ENCODE measurements at regions not wholly inside any gene's neighbourhood (a gene's known extent, or its start where the extent isn't known, plus 50 kb on each side); places are given as distances from the start of the nearest gene placed in this dataset.

GRCh38 chr7:15937571-15937970 lies 251.1 kb upstream of the MEOX2 start:
- ATAC-seq (ENCODE audit: low FRiP score) (no peak), DNase-seq (ENCODE audit: low spot score) (no peak)
- no peak for TF ChIP-seq CTCF (IDR thresholded peaks at IDR 0.05)

DNA sequence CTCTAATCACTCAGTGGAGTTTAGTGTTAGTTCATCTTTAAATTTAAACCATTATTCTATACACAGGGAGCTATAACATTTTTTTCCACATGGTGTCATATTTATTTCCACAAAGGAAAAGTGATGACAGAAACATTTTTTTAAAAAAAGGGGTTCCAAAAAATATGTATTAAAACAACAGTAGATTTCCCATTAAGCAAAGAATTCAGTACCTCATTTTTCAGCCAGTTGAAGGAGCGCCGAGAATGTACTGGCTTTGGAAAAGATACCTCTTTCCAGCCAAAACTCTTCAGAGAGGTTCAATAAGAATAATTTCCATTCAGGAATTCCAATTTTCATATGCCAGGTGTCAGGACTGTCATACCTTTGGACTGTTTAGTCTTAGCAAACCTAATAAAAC lies 250.5 kb upstream of the MEOX2 start:
- no peak for TF ChIP-seq CTCF (IDR thresholded peaks at IDR 0.05)
- ATAC-seq (ENCODE audit: low FRiP score), result no peak
- no peak for DNase-seq (ENCODE audit: low spot score)

DNA sequence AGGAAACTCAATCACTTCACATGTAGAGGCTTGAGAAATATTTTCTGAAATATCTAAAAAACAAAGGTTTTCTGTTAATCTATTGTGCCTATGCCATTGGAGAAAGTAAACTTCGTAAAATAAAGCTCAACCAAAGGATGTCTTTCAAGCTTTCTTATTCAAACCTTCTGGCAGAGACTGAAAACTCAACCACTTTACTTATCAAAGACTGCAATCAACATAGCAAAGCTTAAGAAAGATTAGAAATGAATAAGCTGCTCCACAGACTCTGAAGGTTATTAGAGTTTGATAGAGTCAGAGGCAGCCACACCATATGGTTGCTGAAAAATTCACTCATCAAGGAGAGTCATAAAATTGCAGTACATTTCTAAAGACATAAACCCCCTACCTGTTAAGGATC lies 245.8 kb upstream of the MEOX2 start:
- ATAC-seq (ENCODE audit: low FRiP score), result no peak
- TF ChIP-seq CTCF (IDR thresholded peaks at IDR 0.05), result no peak
- no peak for DNase-seq (ENCODE audit: low spot score)

DNA sequence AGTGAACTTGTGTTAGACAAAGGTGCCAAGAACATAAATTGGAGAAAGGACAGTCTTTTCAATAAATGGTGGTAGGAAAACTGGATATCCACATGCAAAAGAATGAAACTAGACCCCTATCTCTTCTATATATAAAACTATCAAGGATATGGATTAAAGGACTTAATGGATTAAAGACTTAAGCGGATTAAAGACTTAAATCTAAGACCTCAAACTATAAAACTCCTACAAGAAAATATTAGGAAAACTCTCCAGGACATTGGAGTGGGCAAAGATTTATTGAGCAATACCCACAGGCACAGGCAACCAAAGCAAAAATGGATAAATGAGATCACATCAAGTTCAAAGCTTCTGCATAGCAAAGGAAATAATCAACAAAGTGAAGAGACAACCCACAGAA lies 242.9 kb upstream of the MEOX2 start:
- no peak for TF ChIP-seq CTCF (IDR thresholded peaks at IDR 0.05)
- ATAC-seq (ENCODE audit: low FRiP score) (no peak), DNase-seq (ENCODE audit: low spot score) (no peak)

- no peak for TF ChIP-seq CTCF (IDR thresholded peaks at IDR 0.05)
- DNase-seq (ENCODE audit: low spot score) (no peak), ATAC-seq (ENCODE audit: low FRiP score) (no peak)
Measured at GRCh38 chr7:15925608-15926007, 239.1 kb upstream of the MEOX2 start.

- DNase-seq (ENCODE audit: low spot score) (no peak), ATAC-seq (ENCODE audit: low FRiP score) (no peak)
- TF ChIP-seq CTCF (IDR thresholded peaks at IDR 0.05), result no peak
Measured at GRCh38 chr7:15924910-15925309, 238.4 kb upstream of the MEOX2 start.

DNA sequence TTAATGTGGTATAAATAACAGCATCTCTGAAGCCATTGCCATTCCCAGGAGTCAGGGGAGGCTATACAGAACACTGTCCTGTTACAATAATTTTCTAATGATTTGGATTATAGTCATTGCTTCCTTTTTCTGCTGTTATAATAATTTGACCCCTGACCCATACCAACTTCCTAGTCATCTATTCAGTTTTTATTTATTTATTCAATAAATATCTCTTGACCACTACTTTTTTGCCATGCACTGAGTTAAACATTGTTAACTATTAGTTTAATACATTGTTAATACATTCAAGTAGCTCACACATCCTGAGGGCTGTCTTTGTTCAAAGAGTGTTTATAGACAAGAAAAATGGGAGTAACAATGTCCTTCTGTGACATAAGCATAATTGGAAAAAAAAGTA lies 235.5 kb upstream of the MEOX2 start:
- ATAC-seq (ENCODE audit: low FRiP score) (no peak), DNase-seq (ENCODE audit: low spot score) (no peak)
- no peak for TF ChIP-seq CTCF (IDR thresholded peaks at IDR 0.05)
